Spleen (tissue), 7 donors: ENCODE measurements at regions not wholly inside any gene's neighbourhood (a gene's known extent, or its start where the extent isn't known, plus 50 kb on each side); places are given as distances from the start of the nearest gene placed in this dataset.

Source experiments
- POLR2A ChIP-seq, 3 donors: fragments of 450-650 bp; IDR thresholded peaks; one replicate each; pipeline ENCODE4 v1.5.1; 2017; ENCODE audit warnings: antibody characterized with exemption in 3 of 3, mild to moderate bottlenecking in 1 of 3
- TF ChIP-seq, protein P1 (sequence below), 11 experiments: fragments of 200-600 bp in 7 of 11; fragments of 450-650 bp in 4 of 11; sonication (generic) in 4 of 11; IDR thresholded peaks in 8 of 11; conservative IDR thresholded peaks in 3 of 11; 1 replicate in 7 of 11; 2 replicates in 4 of 11; pipeline versions ENCODE4 v1.4.0 to v1.8.0; 2016 to 2021; ENCODE audit warnings: antibody characterized with exemption in 11 of 11, inconsistent platforms in 4 of 11, mild to moderate bottlenecking in 1 of 11
- donor health status: DM: no; HTN: no; CAD: no; lungs with moderate emphysema.
- donor health status: DM: no; HTN: no; CAD: no.
- donor health status: DM: no; HTN: no; CAD: no.

DNA sequence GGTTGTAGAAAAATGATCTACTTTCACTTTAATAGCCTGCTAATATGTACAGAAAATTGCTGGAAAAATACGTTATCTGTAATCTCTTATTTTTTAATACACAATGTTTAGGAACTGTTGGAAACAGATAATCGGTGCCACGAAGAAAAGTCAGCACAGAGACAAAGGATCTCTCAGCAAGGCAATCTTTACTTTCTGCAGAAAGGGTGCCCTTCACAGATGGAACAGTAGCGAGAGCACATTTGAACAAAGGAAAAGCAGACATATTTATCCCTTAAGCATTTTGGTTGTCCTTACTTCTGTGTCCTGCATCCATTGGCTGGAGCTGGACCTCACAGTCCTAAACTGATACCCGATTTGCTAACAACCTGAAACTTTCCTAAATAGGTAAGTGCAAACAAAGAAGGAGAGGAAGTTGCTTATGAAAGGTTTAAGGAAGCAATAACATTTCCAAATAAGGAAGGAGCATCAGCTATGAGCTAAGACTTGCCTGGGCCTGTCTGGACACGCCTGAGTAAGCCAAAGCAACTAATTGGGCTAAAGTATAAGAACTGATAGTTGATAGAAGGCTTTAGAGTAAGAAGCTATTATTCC, 640.0 kb downstream of the SH2D4B start:
- TF ChIP-seq, protein P1, sequence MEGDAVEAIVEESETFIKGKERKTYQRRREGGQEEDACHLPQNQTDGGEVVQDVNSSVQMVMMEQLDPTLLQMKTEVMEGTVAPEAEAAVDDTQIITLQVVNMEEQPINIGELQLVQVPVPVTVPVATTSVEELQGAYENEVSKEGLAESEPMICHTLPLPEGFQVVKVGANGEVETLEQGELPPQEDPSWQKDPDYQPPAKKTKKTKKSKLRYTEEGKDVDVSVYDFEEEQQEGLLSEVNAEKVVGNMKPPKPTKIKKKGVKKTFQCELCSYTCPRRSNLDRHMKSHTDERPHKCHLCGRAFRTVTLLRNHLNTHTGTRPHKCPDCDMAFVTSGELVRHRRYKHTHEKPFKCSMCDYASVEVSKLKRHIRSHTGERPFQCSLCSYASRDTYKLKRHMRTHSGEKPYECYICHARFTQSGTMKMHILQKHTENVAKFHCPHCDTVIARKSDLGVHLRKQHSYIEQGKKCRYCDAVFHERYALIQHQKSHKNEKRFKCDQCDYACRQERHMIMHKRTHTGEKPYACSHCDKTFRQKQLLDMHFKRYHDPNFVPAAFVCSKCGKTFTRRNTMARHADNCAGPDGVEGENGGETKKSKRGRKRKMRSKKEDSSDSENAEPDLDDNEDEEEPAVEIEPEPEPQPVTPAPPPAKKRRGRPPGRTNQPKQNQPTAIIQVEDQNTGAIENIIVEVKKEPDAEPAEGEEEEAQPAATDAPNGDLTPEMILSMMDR (IDR thresholded peaks at IDR 0.05 in 8 of 11, conservative IDR thresholded peaks at IDR 0.05 in 3 of 11) = no peak
- no peak for TF ChIP-seq POLR2A (IDR thresholded peaks at IDR 0.05)
